ENCODE measurements at regions not wholly inside any gene's neighbourhood (a gene's known extent, or its start where the extent isn't known, plus 50 kb on each side); places are given as distances from the start of the nearest gene placed in this dataset.

- Histone ChIP-seq H3K9me3 (ENCODE audit: control insufficient read depth, low read length) (no peaks in the 10 kb centered on the region), H3K4me2 (ENCODE audit: low read length) (no peak overlapping the region), H3K4me1 (no peaks in the 10 kb centered on the region), H3K36me3 (ENCODE audit: control insufficient read depth, insufficient read depth, low read length) (no peaks in the 10 kb centered on the region), H3K4me3 (ENCODE audit: low read depth, low read length) (no peak overlapping the region), H3K9ac (no peak overlapping the region), H3K27ac (no peak overlapping the region), H3K27me3 (ENCODE audit: control insufficient read depth, insufficient read depth, low read length) (no peaks in the 10 kb centered on the region), H3K79me2 (no peaks in the 10 kb centered on the region), H2AFZ (no peak overlapping the region)
- no peak for TF ChIP-seq CTCF (IDR thresholded peaks at IDR 0.05)
These were observed 146.1 kb upstream of the CTNNB1 start for GRCh38 chr3:41053220-41053619.

GRCh38 chr3:41060106-41060505, 139.2 kb upstream of the CTNNB1 start:
- Histone ChIP-seq H2AFZ (no peak overlapping the region), H3K79me2 (no peaks in the 10 kb centered on the region), H3K4me2 (ENCODE audit: low read length) (no peak overlapping the region), H3K9me3 (ENCODE audit: control insufficient read depth, low read length) (no peaks in the 10 kb centered on the region), H3K36me3 (ENCODE audit: control insufficient read depth, insufficient read depth, low read length) (no peaks in the 10 kb centered on the region), H3K4me3 (ENCODE audit: low read depth, low read length) (no peak overlapping the region), H3K4me1 (no peaks in the 10 kb centered on the region), H3K27ac (no peak overlapping the region), H3K9ac (no peak overlapping the region), H3K27me3 (ENCODE audit: control insufficient read depth, insufficient read depth, low read length) (no peaks in the 10 kb centered on the region)
- no peak for TF ChIP-seq CTCF (IDR thresholded peaks at IDR 0.05)

- no peak overlapping the region for H3K4me3 ChIP-seq (ENCODE audit: low read depth, low read length)
- H3K79me2 ChIP-seq: no peaks in the 10 kb centered on the region
- no peaks in the 10 kb centered on the region for H3K9me3 ChIP-seq (ENCODE audit: control insufficient read depth, low read length)
- no peak overlapping the region for H3K9ac ChIP-seq
- no peaks in the 10 kb centered on the region for H3K36me3 ChIP-seq (ENCODE audit: control insufficient read depth, insufficient read depth, low read length)
- H3K4me2 ChIP-seq (ENCODE audit: low read length): no peak overlapping the region
- no peaks in the 10 kb centered on the region for H3K27me3 ChIP-seq (ENCODE audit: control insufficient read depth, insufficient read depth, low read length)
- no peak overlapping the region for H3K27ac ChIP-seq
- no peaks in the 10 kb centered on the region for H3K4me1 ChIP-seq
- no peak overlapping the region for H2AFZ ChIP-seq
- no peak for TF ChIP-seq CTCF (IDR thresholded peaks at IDR 0.05)
These were observed 135.2 kb upstream of the CTNNB1 start for GRCh38 chr3:41064070-41064469.

- Histone ChIP-seq H2AFZ (no peak overlapping the region), H3K4me2 (ENCODE audit: low read length) (no peak overlapping the region), H3K27me3 (ENCODE audit: control insufficient read depth, insufficient read depth, low read length) (no peaks in the 10 kb centered on the region), H3K4me3 (ENCODE audit: low read depth, low read length) (no peak overlapping the region), H3K27ac (no peak overlapping the region), H3K4me1 (no peaks in the 10 kb centered on the region), H3K9me3 (ENCODE audit: control insufficient read depth, low read length) (no peaks in the 10 kb centered on the region), H3K36me3 (ENCODE audit: control insufficient read depth, insufficient read depth, low read length) (no peaks in the 10 kb centered on the region), H3K79me2 (no peaks in the 10 kb centered on the region), H3K9ac (no peak overlapping the region)
- no peak for TF ChIP-seq CTCF (IDR thresholded peaks at IDR 0.05)
These were observed 134.8 kb upstream of the CTNNB1 start for GRCh38 chr3:41064526-41064925.

- no peak overlapping the region for H3K27ac ChIP-seq
- no peaks in the 10 kb centered on the region for H3K4me1 ChIP-seq
- no peaks in the 10 kb centered on the region for H3K36me3 ChIP-seq (ENCODE audit: control insufficient read depth, insufficient read depth, low read length)
- H3K79me2 ChIP-seq: no peaks in the 10 kb centered on the region
- H3K4me2 ChIP-seq (ENCODE audit: low read length): no peak overlapping the region
- no peaks in the 10 kb centered on the region for H3K9me3 ChIP-seq (ENCODE audit: control insufficient read depth, low read length)
- no peak overlapping the region for H3K9ac ChIP-seq
- H2AFZ ChIP-seq: no peak overlapping the region
- no peaks in the 10 kb centered on the region for H3K27me3 ChIP-seq (ENCODE audit: control insufficient read depth, insufficient read depth, low read length)
- no peak for TF ChIP-seq CTCF (IDR thresholded peaks at IDR 0.05)
- no peak overlapping the region for H3K4me3 ChIP-seq (ENCODE audit: low read depth, low read length)
These were observed 134.0 kb upstream of the CTNNB1 start for GRCh38 chr3:41065340-41065739.
